H1 (cell line): ENCODE measurements at regions not wholly inside any gene's neighbourhood (a gene's known extent, or its start where the extent isn't known, plus 50 kb on each side); places are given as distances from the start of the nearest gene placed in this dataset.

Experiments used
- CTCF ChIA-PET: fragments of 300-600 bp; sonication (Branson Sonifier 250); formaldehyde crosslinking; loops from one replicate; lab custom pipeline; 2021; ENCODE audit not compliant: partially characterized antibody; lab: Charles Lee
- POLR2A ChIA-PET: fragments of 300-600 bp; sonication (Branson Sonifier 250); formaldehyde crosslinking; loops from one replicate; lab custom pipeline; 2021; ENCODE audit warnings: inconsistent platforms; ENCODE audit not compliant: partially characterized antibody; lab: Charles Lee
- DNase-seq, 2 experiments: peaks; one replicate each; pipeline versions ENCODE4 v3.0.0 to v3.0.0-alpha.2; 2010 to 2022; ENCODE audit warnings: low spot score in 2 of 2, low read depth in 1 of 2, mixed read lengths in 1 of 2
- FAIRE-seq: peaks from 2 replicates; lab custom pipeline; 2011; peaks lifted over from hg19 to GRCh38; lab: Jason Lieb, UNC
- H2AFZ ChIP-seq: 2 replicates; pipeline ENCODE4 v1.8.1; 2012; ENCODE audit warnings: low read length, inconsistent platforms
- H2AK5ac ChIP-seq: 2 replicates; pipeline ENCODE4 v1.6.1; 2013; ENCODE audit warnings: low read depth, low read length
- H2BK120ac ChIP-seq: replicated peaks from 2 replicates; pipeline ENCODE3; 2013; ENCODE audit warnings: low read depth, low read length, inconsistent platforms
- H2BK12ac ChIP-seq: 2 replicates; pipeline ENCODE4 v1.6.1; 2013; ENCODE audit warnings: low read depth, low read length
- H2BK15ac ChIP-seq: 2 replicates; pipeline ENCODE4 v1.6.1; 2013; ENCODE audit warnings: low read length
- H2BK20ac ChIP-seq: 2 replicates; pipeline ENCODE4 v1.6.1; 2013; ENCODE audit warnings: low read length
- H2BK5ac ChIP-seq: 2 replicates; pipeline ENCODE4 v1.6.1; 2013; ENCODE audit warnings: low read depth, low read length
- H3K14ac ChIP-seq: 2 replicates; pipeline ENCODE4 v1.6.1; 2013; ENCODE audit warnings: inconsistent platforms; ENCODE audit not compliant: insufficient read length
- H3K18ac ChIP-seq: 2 replicates; pipeline ENCODE4 v1.6.1; 2013; ENCODE audit warnings: low read length; ENCODE audit errors: extremely low read depth
- H3K23ac ChIP-seq: 2 replicates; pipeline ENCODE4 v1.6.1; 2013; ENCODE audit warnings: inconsistent platforms; ENCODE audit not compliant: insufficient read length
- H3K23me2 ChIP-seq: 2 replicates; pipeline ENCODE4 v1.6.1; 2013; ENCODE audit warnings: low read depth, low read length
- H3K27ac ChIP-seq: 2 replicates; pipeline ENCODE4 v1.6.1; 2011; ENCODE audit warnings: low read depth, low read length, inconsistent platforms
- H3K27me3 ChIP-seq, 4 experiments: replicated peaks in 1 of 4; 1 replicate in 1 of 4; 2 replicates in 3 of 4; pipeline versions ENCODE4 v1.6.1 to v1.8.1; 2011 to 2013; ENCODE audit warnings: low read length in 3 of 4, mild to moderate bottlenecking in 3 of 4, inconsistent platforms in 2 of 4, mixed read lengths in 2 of 4, moderate library complexity in 1 of 4; ENCODE audit not compliant: control insufficient read depth in 3 of 4, insufficient read depth in 3 of 4; ENCODE audit errors: extremely low read depth in 1 of 4
- H3K36me3 ChIP-seq, 4 experiments: 2 replicates each; pipeline versions ENCODE4 v1.6.1 to v1.8.1; 2011 to 2013; ENCODE audit warnings: mild to moderate bottlenecking in 4 of 4, low read length in 3 of 4, moderate library complexity in 2 of 4, control low read depth in 1 of 4, inconsistent platforms in 1 of 4; ENCODE audit not compliant: insufficient read depth in 4 of 4, control insufficient read depth in 2 of 4
- H3K4ac ChIP-seq: replicated peaks from 2 replicates; pipeline ENCODE3; 2013; ENCODE audit warnings: low read length, low read depth, mixed read lengths, inconsistent platforms; ENCODE audit not compliant: insufficient read length
- H3K4me1 ChIP-seq, 4 experiments: replicated peaks in 1 of 4; 1 replicate in 1 of 4; 2 replicates in 3 of 4; pipeline versions ENCODE4 v1.6.1 to v1.8.1; 2011 to 2013; ENCODE audit warnings: low read length in 3 of 4, inconsistent platforms in 2 of 4, mixed read lengths in 1 of 4; ENCODE audit not compliant: insufficient read depth in 4 of 4, control insufficient read depth in 3 of 4
- H3K4me2 ChIP-seq, 2 experiments: 2 replicates each; pipeline versions ENCODE4 v1.6.1 to v1.8.1; 2011 to 2013; ENCODE audit warnings: low read depth in 2 of 2, low read length in 2 of 2, control low read depth in 1 of 2, inconsistent platforms in 1 of 2, mild to moderate bottlenecking in 1 of 2; ENCODE audit not compliant: insufficient read depth in 1 of 2
- H3K4me3 ChIP-seq, 4 experiments: fragments of 200-600, 300-600 bp in 1 of 4; sonication (generic), shearing (Covaris generic), sonication (Bioruptor Twin) in 1 of 4; 2 replicates each; pipeline versions ENCODE4 v1.5.1 to v1.8.1; 2011 to 2016; ENCODE audit warnings: low read length in 4 of 4, low read depth in 3 of 4, control low read depth in 2 of 4, inconsistent platforms in 2 of 4, mild to moderate bottlenecking in 2 of 4, mixed read lengths in 1 of 4, moderate library complexity in 1 of 4; ENCODE audit not compliant: insufficient read depth in 2 of 4; ENCODE audit errors: extremely low read depth in 1 of 4
- H3K56ac ChIP-seq: replicated peaks from 2 replicates; pipeline ENCODE3; 2013; ENCODE audit warnings: low read depth, mild to moderate bottlenecking, mixed read lengths, low read length, inconsistent platforms; ENCODE audit not compliant: insufficient read length
- H3K79me1 ChIP-seq: 2 replicates; pipeline ENCODE4 v1.6.1; 2013; ENCODE audit warnings: low read depth, low read length, control low read depth
- H3K79me2 ChIP-seq, 2 experiments: 2 replicates each; pipeline versions ENCODE4 v1.6.1 to v1.8.1; 2012 to 2013; ENCODE audit warnings: low read length in 2 of 2, mild to moderate bottlenecking in 2 of 2, inconsistent platforms in 1 of 2; ENCODE audit not compliant: insufficient read depth in 2 of 2, control insufficient read depth in 1 of 2
- H3K9ac ChIP-seq, 4 experiments: replicated peaks in 1 of 4; 1 replicate in 1 of 4; 2 replicates in 3 of 4; pipeline versions ENCODE4 v1.6.1 to v1.8.1; 2011 to 2013; ENCODE audit warnings: low read depth in 3 of 4, low read length in 3 of 4, control low read depth in 2 of 4, mild to moderate bottlenecking in 2 of 4, moderate library complexity in 2 of 4, inconsistent platforms in 1 of 4; ENCODE audit errors: extremely low read depth in 1 of 4
- H3K9me3 ChIP-seq, 2 experiments: 2 replicates each; pipeline versions ENCODE4 v1.6.1 to v1.8.1; 2012 to 2013; ENCODE audit warnings: mild to moderate bottlenecking in 2 of 2, moderate library complexity in 2 of 2, control low read depth in 1 of 2, inconsistent platforms in 1 of 2, low read depth in 1 of 2, low read length in 1 of 2, mixed read lengths in 1 of 2; ENCODE audit not compliant: insufficient read depth in 2 of 2
- H4K20me1 ChIP-seq, 2 experiments: replicated peaks in 1 of 2; 2 replicates each; pipeline versions ENCODE3 to v1.8.1; 2011 to 2013; ENCODE audit warnings: inconsistent platforms in 2 of 2, low read length in 2 of 2, mild to moderate bottlenecking in 1 of 2; ENCODE audit not compliant: insufficient read depth in 2 of 2, control insufficient read depth in 1 of 2
- H4K5ac ChIP-seq: 2 replicates; pipeline ENCODE4 v1.6.1; 2013; ENCODE audit warnings: low read length, low read depth, mixed read lengths, inconsistent platforms; ENCODE audit not compliant: insufficient read length
- H4K8ac ChIP-seq: 2 replicates; pipeline ENCODE4 v1.8.0; 2013; ENCODE audit warnings: mild to moderate bottlenecking, moderate library complexity, low read length, inconsistent platforms; ENCODE audit not compliant: insufficient read depth; ENCODE audit errors: extremely low read depth
- H4K91ac ChIP-seq: replicated peaks from 2 replicates; pipeline ENCODE3; 2013; ENCODE audit warnings: low read length, mixed read lengths, inconsistent platforms; ENCODE audit not compliant: insufficient read length
- ASH2L ChIP-seq: fragments of 200-600, 300-600 bp; sonication (generic); IDR thresholded peaks from one replicate; pipeline ENCODE4 v1.7.1; 2017; ENCODE audit warnings: low read length
- BACH1 ChIP-seq: IDR thresholded peaks from 2 replicates; pipeline ENCODE4 v1.6.1; 2012; ENCODE audit warnings: low read length, improper control_type of control experiment
- CEBPB ChIP-seq: IDR thresholded peaks from 2 replicates; pipeline ENCODE4 v1.6.1; 2012; ENCODE audit warnings: low read depth, low read length
- CREB1 ChIP-seq: IDR thresholded peaks from 2 replicates; pipeline ENCODE4 v1.6.1; 2012; ENCODE audit warnings: inconsistent platforms
- CTBP2 ChIP-seq: IDR thresholded peaks from 2 replicates; pipeline ENCODE4 v1.7.0; 2011; ENCODE audit warnings: borderline replicate concordance, mild to moderate bottlenecking, moderate library complexity, mixed read lengths, low read length; ENCODE audit not compliant: insufficient read depth, insufficient read length
- EGR1 ChIP-seq: IDR thresholded peaks from 2 replicates; pipeline ENCODE4 v1.6.1; 2011; ENCODE audit warnings: low read depth, low read length, borderline replicate concordance
- HDAC2 ChIP-seq, 2 experiments: fragments of 300-600 bp in 1 of 2; sonication (generic) in 1 of 2; IDR thresholded peaks; 2 replicates each; pipeline ENCODE4 v1.6.1; 2011 to 2012; ENCODE audit warnings: low read depth in 2 of 2, low read length in 2 of 2, mild to moderate bottlenecking in 2 of 2, moderate library complexity in 2 of 2, borderline replicate concordance in 1 of 2, inconsistent platforms in 1 of 2
- POLR2AphosphoS5 ChIP-seq: IDR thresholded peaks from 2 replicates; pipeline ENCODE4 v1.6.1; 2011; ENCODE audit warnings: low read depth, low read length
- POU5F1 ChIP-seq: IDR thresholded peaks from 2 replicates; pipeline ENCODE4 v1.6.1; 2011; ENCODE audit warnings: low read depth, mild to moderate bottlenecking, low read length, moderate library complexity
- SIX5 ChIP-seq: IDR thresholded peaks from 2 replicates; pipeline ENCODE4 v1.6.1; 2011; ENCODE audit warnings: mild to moderate bottlenecking, low read depth, low read length
- SP2 ChIP-seq: IDR thresholded peaks from 2 replicates; pipeline ENCODE4 v1.6.1; 2012; ENCODE audit warnings: mild to moderate bottlenecking, low read length, inconsistent platforms
- SRF ChIP-seq: IDR thresholded peaks from 2 replicates; pipeline ENCODE4 v1.6.1; 2011; ENCODE audit warnings: mild to moderate bottlenecking, low read depth, low read length, moderate library complexity
- TEAD4 ChIP-seq: IDR thresholded peaks from 2 replicates; pipeline ENCODE4 v1.6.1; 2012; ENCODE audit warnings: low read depth, low read length, inconsistent platforms, mixed read lengths
- WGBS, 2 experiments: shearing (Covaris generic) in 1 of 2; methylation state at CpG; one replicate each; pipeline versions ENCODE4 v1.1.6 to v1.1.7; 2013 to 2015; ENCODE audit warnings: low lambda C conversion rate in 2 of 2, mixed read lengths in 2 of 2, inconsistent platforms in 1 of 2, low coverage in 1 of 2, missing lambda C conversion rate in 1 of 2; ENCODE audit not compliant: insufficient replicate concordance in 2 of 2, insufficient coverage in 1 of 2, insufficient read length in 1 of 2; ENCODE audit errors: extremely low coverage in 1 of 2, missing lambda C conversion rate in 1 of 2; 5-methylcytosine and 5-hydroxymethylcytosine counted together

DNA sequence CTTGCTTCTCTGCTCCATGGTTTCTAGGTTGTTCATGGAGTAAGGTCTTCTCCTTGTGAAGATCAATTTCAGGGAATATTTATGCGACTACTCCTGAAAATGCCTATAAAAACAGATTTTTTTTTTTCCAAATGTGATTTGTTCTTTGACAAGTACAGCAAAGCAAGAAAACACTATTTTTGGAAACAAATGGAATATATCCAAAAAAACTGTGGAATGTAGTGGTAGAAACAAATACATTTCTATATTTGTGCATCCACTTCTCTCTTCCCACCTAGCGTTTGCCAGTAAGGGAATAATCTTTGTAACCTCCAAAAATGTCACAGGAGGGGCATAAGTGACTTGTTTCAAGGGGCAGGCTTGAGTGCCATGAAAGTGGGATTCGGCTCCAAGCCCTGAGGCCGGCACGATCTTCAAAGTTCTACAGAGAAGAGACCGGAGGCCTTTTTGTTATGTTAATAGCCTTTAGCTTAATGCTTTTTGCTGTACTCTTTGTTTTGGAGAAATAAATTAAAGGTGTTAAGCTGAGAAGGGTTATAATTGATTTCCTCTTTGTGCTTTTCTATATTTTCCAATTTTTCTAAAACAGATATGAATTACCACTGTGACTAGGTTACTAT is 200.6 kb downstream of the NRP2 start:
- H3K79me2 ChIP-seq, result no peaks in the 10 kb centered on the region
- no peak overlapping the region for H3K4ac ChIP-seq
- H3K9ac ChIP-seq, result no peak overlapping the region
- no peak for FAIRE-seq
- H3K18ac ChIP-seq, result no peak overlapping the region
- H4K8ac ChIP-seq, result no peak overlapping the region
- no peak overlapping the region for H3K27ac ChIP-seq
- no peak overlapping the region for H3K14ac ChIP-seq
- no peak overlapping the region for H2AK5ac ChIP-seq
- no peak overlapping the region for H2BK5ac ChIP-seq
- CTCF ChIA-PET, result interaction anchor here (0.6 to 7.5 kb wide), 7 partner anchors 21 to 144 kb away, joined by 3 to 185 read pairs (median 5); no protein-coding TSS in a partner anchor
- H3K23me2 ChIP-seq, result no peaks in the 10 kb centered on the region; the same call in 1 of the 2 replicates
- H3K36me3 ChIP-seq, result no peaks in the 10 kb centered on the region
- peaks cover 0 to 5% (median 0%) of the 10 kb centered on the region in 4 experiments; a peak in 2 of 7 replicates for H3K4me1 ChIP-seq
- H2BK120ac ChIP-seq, result no peak overlapping the region
- H2AFZ ChIP-seq, result no peak overlapping the region
- no peak overlapping the region; the same call in 1 of the 2 replicates for H2BK15ac ChIP-seq
- H3K4me3 ChIP-seq, result no peak overlapping the region
- POLR2A ChIA-PET, result no interaction called here
- H2BK20ac ChIP-seq, result no peak overlapping the region
- no peak overlapping the region for H3K56ac ChIP-seq
- WGBS, 2 experiments, result 72% methylated on average over 6 of the region's 6 CpGs; no CpG with 5 or more reads in 1 of the 2 experiments
- H4K91ac ChIP-seq, result no peak overlapping the region
- TF ChIP-seq ASH2L, result no peak
- no peak for TF ChIP-seq CREB1
- TF ChIP-seq BACH1, result no peak
- TF ChIP-seq EGR1, result no peak
- no peak for TF ChIP-seq CTBP2
- TF ChIP-seq SP2, result no peak
- no peak for TF ChIP-seq POU5F1
- TF ChIP-seq SIX5, result no peak
- no peak for TF ChIP-seq SRF
- no peak for TF ChIP-seq POLR2AphosphoS5
- TF ChIP-seq TEAD4, result no peak
- no peak for TF ChIP-seq HDAC2 (IDR thresholded peaks at IDR 0.05; ENCODE audit: borderline replicate concordance in 1 of 2, low read depth in 2 of 2, low read length in 2 of 2)
- TF ChIP-seq CEBPB, result no peak
- no peak overlapping the region for H3K23ac ChIP-seq
- no peak for DNase-seq
- no peaks in the 10 kb centered on the region for H4K20me1 ChIP-seq
- no peaks in the 10 kb centered on the region for H3K27me3 ChIP-seq
- H3K79me1 ChIP-seq, result no peaks in the 10 kb centered on the region
- H3K9me3 ChIP-seq, result peaks cover 0 to 3% of the 10 kb centered on the region in 2 experiments; a peak in 1 of 4 replicates
- no peak overlapping the region for H2BK12ac ChIP-seq
- no peak overlapping the region for H4K5ac ChIP-seq
- H3K4me2 ChIP-seq, result no peak overlapping the region
